Stimulated activated CD8-positive, alpha-beta memory T cell treated with anti-CD3 and anti-CD28 coated beads, Interleukin-4, amount 100 ng/mL, for 24 hours (primary cell): ENCODE measurements at regions not wholly inside any gene's neighbourhood (a gene's known extent, or its start where the extent isn't known, plus 50 kb on each side); places are given as distances from the start of the nearest gene placed in this dataset.

Experiments used
- DNase-seq: peaks from one replicate; pipeline ENCODE4 v3.0.0-alpha.2; 2020; ENCODE audit warnings: low read depth

GRCh38 chr13:22653866-22654265 is 526.9 kb upstream of the SGCG start:
- DNase-seq: no peak

GRCh38 chr13:22655106-22655852 is 525.5 kb upstream of the SGCG start:
- DNase-seq: no peak

DNA sequence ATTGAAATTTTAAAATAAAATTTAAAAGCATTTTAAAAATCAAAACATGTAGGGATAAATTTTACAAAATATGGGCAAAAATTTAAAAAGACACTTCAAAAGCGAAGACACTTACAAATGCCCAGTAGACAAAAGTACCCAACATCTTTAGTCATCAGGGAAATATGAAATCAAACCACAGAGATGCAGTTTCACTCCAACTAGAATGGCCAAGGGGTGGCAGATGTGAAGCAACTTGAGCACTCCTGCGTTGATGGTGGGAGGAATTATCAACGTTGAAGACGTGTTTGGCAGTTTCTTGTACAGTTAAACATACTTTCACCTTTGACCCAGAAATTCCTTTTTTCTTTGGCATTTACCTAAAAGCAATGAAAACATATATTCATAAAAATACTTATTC is 518.0 kb upstream of the SGCG start:
- no peak for DNase-seq

- no peak for DNase-seq
Observed at GRCh38 chr13:22665506-22665905, 515.3 kb upstream of the SGCG start.

DNA sequence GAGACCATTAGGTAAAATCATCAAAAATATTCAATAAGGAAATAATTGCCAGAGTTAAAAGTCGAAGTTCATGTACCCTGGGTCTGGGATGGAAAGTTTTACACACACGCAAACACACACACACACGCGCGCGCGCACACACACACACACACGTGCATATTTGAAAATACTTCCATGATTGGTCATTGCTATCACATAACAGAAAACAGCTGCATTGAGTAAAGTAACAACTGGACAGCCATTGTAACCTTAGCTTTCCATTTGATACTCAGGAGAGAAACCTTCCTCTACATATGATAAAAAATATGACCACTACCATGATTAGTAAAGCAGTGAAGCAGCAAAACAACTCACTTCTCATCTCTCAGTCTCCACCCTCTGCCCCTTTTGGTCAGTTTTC is 490.0 kb upstream of the SGCG start:
- DNase-seq: no peak

GRCh38 chr13:22693691-22694090 is 487.1 kb upstream of the SGCG start:
- no peak for DNase-seq

GRCh38 chr13:22696433-22696832 is 484.3 kb upstream of the SGCG start:
- DNase-seq: no peak

DNA sequence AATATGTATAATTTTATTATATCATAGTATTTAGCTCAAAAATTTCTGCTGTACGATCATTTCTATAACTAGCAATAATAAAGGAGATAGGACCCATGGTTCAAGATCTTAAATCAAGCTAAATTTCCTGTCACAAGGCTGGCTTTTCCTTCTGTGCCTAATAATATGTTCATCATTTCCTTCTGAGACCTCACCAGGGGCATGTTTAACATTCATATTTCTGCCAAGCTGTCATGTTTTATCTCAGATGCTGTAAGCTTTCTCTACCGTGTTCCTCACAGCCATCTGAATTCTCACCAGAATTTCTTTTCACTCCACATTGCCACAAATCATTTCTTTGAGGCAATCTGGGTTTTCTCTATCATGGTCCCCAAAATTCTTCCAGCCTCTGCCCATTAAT is 482.3 kb upstream of the SGCG start:
- no peak for DNase-seq

DNA sequence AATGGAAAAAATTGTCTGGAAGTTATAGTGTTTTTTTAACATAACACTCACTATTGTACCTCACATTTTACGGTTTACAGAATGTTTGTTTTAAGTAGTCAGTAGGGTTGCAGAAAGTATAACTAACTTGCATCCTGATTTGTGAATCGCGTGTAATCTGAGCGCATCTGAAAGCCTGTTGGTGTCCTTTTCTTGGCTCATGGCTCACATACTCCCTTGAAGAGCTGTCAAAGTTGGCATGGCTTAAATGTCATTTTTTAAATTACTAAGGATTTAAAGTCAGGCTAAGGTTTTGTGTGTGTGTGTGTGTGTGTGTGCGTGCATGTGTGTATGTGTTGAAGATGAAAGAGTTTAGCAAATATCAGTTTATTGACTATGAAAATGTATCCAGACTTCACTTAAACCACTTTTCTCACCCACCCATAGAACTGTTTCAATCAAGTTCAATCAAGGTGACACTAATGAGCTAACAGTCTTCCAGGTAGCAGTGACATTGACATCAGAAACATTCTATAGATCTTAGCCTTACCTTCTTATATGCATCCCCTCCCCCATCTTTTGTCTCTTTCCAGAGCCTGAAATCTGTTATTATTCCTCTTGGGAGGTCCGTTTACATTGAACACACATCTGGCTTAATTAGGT is 480.4 kb upstream of the SGCG start:
- DNase-seq: no peak

DNA sequence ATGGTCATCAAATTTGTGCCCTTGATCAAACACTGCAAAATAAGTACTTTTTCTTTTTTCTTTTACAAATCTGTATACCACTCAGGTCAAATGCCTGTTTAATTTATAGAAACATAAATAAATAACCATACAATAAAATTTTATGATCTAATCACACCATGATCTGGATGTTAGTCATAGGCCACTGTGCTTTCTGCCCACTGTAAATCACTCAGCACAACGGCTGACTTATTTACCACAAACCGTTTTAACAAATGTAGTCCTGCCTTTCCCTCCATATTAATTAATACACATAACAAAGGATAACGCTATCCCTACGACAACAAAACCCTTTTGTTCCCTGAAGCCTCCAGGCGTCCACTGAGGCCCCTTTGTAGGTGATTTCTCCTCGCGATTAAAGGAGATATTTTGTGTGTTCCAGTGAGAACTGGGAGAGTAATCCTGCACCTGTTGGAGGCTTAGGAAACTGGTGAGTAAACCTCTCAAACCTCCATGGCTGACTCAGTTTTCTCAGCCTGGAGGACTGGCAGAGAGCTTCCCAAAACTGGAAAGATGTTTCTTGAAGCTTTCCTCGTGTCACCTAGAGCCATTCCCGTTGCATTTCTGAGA is 477.1 kb upstream of the SGCG start:
- no peak for DNase-seq

DNA sequence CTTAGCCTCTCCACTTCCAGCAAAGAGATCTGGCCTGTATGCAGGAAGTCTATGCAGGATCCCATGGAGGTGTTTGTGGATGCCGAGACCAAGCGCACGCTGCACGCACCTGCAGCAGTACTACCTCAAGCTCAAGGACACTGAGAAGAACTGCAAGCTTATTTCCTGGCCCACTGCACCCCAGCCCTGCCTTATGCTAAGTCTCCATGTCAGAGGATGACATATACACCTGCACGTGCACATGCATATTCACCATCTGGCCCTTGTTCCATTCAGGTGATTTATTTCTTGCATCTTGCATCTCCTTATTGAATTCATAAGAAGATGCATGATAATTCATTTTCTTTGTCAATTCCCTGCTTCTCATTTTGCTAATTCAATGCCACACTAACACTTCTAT is 472.8 kb upstream of the SGCG start:
- no peak for DNase-seq

DNA sequence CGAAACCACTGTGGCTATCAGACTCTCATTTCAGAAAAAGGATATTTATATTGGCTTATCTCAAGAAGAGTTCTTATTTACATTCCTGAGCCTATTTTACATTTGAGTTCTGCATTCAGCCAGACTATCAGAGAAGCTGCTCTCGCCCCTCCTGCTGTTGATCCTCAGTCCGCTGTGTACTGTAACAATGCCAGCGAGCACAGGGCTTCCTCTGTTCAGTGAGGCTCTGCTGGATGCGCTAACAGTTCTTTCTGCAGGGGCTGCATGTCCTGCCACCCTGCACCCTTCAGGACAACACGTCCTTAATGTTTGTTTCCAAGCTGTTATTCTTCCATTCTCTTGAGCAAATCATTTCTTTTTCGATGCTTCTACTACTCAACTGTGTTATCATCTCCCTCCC is 463.7 kb upstream of the SGCG start:
- no peak for DNase-seq

DNA sequence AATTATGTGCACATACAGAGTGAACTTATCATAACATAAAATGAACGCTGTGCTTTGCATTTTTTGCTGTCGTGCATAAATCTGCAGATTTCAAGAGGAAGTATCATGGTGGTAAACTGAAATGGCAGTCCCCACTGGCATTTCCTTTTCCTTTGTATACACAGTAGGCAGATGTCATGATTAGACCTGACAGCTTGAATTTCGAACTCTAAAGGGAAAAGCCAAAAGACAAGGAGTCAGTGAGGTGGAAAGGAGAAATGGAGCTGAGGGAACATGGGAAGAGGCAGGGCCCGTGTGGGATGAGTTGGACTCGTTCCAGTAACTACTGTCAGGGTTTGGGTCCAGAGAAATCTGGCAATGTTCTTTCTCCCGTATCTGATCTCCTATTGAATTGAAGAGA is 454.1 kb upstream of the SGCG start:
- DNase-seq: no peak

DNA sequence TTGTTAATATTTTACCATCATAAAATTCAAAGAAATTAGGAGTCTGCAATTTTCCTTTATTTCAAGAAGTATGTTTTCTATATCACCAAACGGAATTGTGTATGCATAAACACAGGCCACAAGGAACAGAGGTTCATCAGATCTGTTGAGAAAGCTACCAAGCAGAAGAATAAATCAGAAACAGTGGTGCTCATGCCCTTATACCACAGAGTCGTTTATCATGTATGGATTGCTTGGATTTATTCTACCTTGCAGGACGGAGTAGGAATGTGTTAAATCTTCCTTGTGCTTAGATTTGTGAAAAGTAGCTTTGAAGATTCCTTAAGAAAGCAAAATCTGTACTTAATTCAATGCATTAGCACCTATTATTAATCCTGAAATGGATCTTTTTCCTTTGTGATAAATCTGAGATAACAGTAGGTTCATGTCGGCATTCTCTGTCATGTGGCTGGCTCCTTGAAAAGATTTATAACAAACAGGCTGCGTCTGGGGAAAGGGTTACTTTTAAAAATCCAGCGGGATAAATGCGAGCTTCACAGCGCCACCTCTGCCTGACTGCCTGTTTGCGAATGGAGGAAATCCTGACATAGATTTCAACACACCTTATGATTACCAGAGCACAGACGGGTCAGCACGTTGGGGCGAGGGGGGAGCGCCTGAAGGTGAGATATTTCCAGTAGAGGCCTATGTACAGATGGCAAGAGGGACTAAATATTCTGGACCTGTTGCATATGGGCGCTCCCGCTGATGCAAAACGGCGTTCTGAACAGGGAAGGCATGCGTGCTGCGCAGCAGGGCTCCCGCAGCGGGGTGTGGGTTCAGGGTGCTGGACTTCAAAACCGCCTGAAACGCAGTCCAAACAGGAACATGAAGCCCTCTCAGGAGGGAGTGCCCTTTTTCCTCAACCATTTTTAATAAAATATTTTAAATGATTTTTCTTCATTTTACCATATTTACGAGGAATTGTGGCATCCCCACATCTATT is 445.5 kb upstream of the SGCG start:
- DNase-seq: no peak

DNA sequence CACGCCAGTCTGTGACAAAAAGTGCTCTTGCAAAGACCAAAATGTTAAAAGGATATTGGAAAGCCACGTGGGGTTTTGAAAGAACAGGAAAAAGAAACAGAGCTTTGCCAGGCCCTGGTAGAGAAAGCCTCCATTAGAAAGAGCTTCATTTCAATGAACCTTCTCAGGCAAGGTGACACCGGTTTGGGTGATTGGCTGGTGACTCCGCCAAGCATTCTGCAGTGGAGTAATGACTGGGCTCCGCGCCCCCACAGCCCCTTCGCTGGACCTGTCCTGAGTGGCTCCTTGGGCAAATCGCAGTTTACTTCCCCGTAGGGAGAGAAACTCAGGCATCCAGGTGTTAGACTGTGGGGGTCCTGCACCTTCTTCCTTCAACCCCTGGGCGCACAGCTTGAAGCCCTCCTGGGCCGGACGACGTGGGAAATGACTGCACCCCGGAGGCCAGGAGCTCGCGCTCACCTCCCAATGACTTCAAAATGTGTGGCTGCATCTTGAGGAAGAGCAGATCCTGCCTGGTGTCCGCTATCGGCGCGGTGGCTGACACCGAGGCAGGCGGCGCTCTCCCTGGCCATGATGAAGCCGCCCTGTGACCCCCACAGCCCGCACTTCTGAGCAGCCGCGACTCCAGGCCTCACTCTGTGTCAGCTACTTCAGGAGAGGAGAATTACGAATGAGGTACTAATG is 444.6 kb upstream of the SGCG start:
- no peak for DNase-seq

GRCh38 chr13:22736768-22737092 is 444.0 kb upstream of the SGCG start:
- no peak for DNase-seq

GRCh38 chr13:22738357-22738756 is 442.4 kb upstream of the SGCG start:
- DNase-seq: no peak

DNA sequence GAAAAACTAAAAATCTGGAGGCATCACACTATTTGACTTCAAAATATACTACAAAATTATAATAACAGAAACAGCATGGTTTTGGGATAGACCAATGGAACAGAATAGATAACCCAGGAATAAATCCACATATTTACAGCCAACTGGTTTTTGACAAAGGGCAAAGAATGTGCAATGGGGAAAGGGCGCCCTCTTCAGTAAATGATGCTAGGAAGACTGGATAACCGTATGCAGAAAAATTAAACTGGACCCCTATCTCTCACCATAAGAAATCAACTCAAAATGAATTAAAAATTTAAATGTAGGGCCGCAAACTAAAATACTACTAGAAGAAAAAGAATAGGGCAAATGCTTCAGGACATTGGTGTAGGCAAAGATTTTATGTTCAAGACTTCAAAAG is 440.5 kb upstream of the SGCG start:
- DNase-seq: peak; percentile 3

DNA sequence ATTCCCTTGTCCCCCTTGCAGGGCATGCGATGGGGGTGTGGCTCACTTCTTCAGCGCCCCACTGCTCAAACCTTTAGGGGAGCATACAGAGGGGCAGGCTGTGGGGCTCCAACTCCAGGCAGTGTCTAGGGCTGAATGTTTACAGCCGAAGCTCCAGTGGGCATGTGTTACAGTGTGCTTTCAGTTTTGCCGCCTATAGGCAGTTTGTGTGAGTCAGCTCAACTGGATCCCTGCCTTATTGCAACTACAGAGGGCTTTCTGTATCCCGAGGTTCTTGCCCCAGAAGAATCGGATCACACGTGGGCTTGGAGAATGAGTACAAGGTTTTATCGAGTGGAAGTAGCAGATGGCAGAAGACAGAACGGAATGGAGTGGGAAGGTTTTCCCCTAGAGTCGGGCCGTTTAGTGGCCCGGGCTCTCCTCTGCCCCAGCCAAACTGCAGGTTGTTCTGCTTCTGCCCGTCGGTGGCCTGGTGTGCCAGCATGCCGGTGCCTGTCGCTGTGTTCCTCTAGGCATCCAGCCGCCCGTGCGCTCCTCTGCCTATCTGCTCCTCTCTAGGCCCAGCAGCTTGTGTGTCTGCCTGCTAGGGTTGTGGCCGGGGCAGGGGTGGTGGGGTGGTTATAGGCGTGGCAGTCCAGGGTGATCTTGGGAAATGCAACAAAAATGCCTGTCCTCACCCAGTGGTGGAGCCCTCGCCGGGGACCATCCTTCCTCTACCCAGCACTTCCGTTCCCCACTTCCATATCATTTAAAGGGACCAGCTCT is 435.9 kb upstream of the SGCG start:
- DNase-seq: no peak

GRCh38 chr13:22748866-22749577 is 431.8 kb upstream of the SGCG start:
- DNase-seq: no peak

DNA sequence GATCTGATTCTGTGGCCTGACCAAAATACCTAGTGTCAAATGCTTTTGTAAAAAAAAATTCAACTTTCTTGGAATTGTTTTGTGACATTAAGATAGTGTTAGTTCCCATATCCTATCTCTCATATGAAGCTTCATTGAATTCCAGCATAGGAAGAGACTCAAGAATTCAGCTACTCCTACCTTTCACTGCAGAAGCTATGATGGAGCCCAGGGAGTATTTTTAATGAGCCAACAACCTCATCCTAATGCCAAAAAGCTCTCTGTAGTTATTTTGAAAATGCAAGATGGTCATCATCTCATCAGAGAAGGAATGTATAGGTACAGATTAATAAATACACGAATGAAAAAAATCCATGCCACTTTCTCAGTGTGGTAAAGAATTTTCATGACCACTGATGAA is 431.2 kb upstream of the SGCG start:
- no peak for DNase-seq
